ENCODE measurements at regions not wholly inside any gene's neighbourhood (a gene's known extent, or its start where the extent isn't known, plus 50 kb on each side); places are given as distances from the start of the nearest gene placed in this dataset.

GRCh38 chr20:52469128-52469527, 277.5 kb upstream of the ZFP64 start:
- no peak for TF ChIP-seq EZH2 (IDR thresholded peaks at IDR 0.05)
- no peak for TF ChIP-seq POLR2AphosphoS5 (IDR thresholded peaks at IDR 0.05; ENCODE audit: borderline replicate concordance, low read depth, low read length)
- TF ChIP-seq FOXP2 (optimal IDR thresholded peaks at IDR 0.05; ENCODE audit: control extremely low read depth, extremely low read length, insufficient read depth) = no peak

All from SK-N-MC (cell line).